Upper lobe of left lung (tissue), 4 donors: ENCODE measurements at regions not wholly inside any gene's neighbourhood (a gene's known extent, or its start where the extent isn't known, plus 50 kb on each side); places are given as distances from the start of the nearest gene placed in this dataset.

Experiments used
- POLR2A ChIP-seq, 4 donors: fragments of 450-650 bp; IDR thresholded peaks; one replicate each; pipeline ENCODE4 v1.5.1; 2016 to 2017; ENCODE audit warnings: antibody characterized with exemption in 4 of 4, mild to moderate bottlenecking in 2 of 4
- TF ChIP-seq, protein P1 (sequence below), 6 experiments: fragments of 450-650 bp in 4 of 6; fragments of 200-600 bp in 2 of 6; sonication (generic) in 2 of 6; IDR thresholded peaks; one replicate each; pipeline ENCODE4 v1.5.1; 2016 to 2019; ENCODE audit warnings: antibody characterized with exemption in 6 of 6

DNA sequence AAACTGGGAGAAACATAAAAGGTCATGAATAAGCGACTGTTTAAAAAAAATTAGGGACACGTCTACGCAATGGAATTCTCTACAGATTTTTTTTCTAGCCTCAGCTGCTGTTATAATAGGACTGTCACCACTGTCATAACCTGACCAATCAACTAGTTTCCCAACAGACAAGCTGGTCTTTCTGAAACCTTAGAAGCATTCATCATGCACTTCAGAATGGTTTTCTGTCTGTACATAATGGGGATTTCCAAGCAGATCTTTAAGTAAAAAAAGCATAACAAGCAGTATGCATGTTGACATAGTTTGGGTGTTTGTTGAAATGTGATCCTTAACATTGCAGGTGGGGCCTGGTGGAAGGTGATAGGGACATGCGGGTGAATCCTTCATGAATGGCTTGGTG lies 58.3 kb upstream of the SEMA6A start:
- TF ChIP-seq POLR2A (IDR thresholded peaks at IDR 0.05): no peak
- TF ChIP-seq, protein P1, sequence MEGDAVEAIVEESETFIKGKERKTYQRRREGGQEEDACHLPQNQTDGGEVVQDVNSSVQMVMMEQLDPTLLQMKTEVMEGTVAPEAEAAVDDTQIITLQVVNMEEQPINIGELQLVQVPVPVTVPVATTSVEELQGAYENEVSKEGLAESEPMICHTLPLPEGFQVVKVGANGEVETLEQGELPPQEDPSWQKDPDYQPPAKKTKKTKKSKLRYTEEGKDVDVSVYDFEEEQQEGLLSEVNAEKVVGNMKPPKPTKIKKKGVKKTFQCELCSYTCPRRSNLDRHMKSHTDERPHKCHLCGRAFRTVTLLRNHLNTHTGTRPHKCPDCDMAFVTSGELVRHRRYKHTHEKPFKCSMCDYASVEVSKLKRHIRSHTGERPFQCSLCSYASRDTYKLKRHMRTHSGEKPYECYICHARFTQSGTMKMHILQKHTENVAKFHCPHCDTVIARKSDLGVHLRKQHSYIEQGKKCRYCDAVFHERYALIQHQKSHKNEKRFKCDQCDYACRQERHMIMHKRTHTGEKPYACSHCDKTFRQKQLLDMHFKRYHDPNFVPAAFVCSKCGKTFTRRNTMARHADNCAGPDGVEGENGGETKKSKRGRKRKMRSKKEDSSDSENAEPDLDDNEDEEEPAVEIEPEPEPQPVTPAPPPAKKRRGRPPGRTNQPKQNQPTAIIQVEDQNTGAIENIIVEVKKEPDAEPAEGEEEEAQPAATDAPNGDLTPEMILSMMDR (IDR thresholded peaks at IDR 0.05): no peak
